Spleen (tissue), 11 donors: ENCODE measurements at regions not wholly inside any gene's neighbourhood (a gene's known extent, or its start where the extent isn't known, plus 50 kb on each side); places are given as distances from the start of the nearest gene placed in this dataset.
"Not testable (repeated sequence)": the region's sequence is repeated elsewhere in the genome, so short reads cannot be mapped to it uniquely, and the experiment has no call there.

Experiments used
- DNase-seq: peaks from one replicate; pipeline ENCODE4 v3.0.0-alpha.2; 2020
- H3K27ac ChIP-seq, 8 donors: fragments of 200-600 bp; sonication (generic) in 7 of 8; 1 replicate in 4 of 8; 2 replicates in 4 of 8; pipeline versions ENCODE4 v1.5.0 to v1.8.0; 2016 to 2021; ENCODE audit warnings: inconsistent platforms in 4 of 8, mild to moderate bottlenecking in 4 of 8, moderate library complexity in 1 of 8
- H3K27me3 ChIP-seq, 7 donors: fragments of 200-600 bp; sonication (generic) in 6 of 7; replicated peaks in 1 of 7; 1 replicate in 4 of 7; 2 replicates in 3 of 7; pipeline versions ENCODE4 v1.5.0 to v1.8.0; 2016 to 2021; ENCODE audit warnings: inconsistent platforms in 3 of 7, mild to moderate bottlenecking in 1 of 7
- H3K36me3 ChIP-seq, 6 donors: fragments of 200-600 bp; sonication (generic) in 5 of 6; 1 replicate in 4 of 6; 2 replicates in 2 of 6; pipeline versions ENCODE4 v1.5.0 to v1.8.0; 2016 to 2021; ENCODE audit warnings: inconsistent platforms in 2 of 6
- H3K4me1 ChIP-seq, 6 donors: fragments of 200-600 bp; sonication (generic) in 5 of 6; 1 replicate in 3 of 6; 2 replicates in 3 of 6; pipeline versions ENCODE4 v1.5.0 to v1.8.0; 2016 to 2021; ENCODE audit warnings: inconsistent platforms in 3 of 6
- H3K4me3 ChIP-seq, 8 donors: fragments of 200-600 bp; sonication (generic) in 7 of 8; 1 replicate in 4 of 8; 2 replicates in 4 of 8; pipeline versions ENCODE4 v1.5.0 to v1.8.0; 2016 to 2021; ENCODE audit warnings: inconsistent platforms in 4 of 8, mild to moderate bottlenecking in 4 of 8, moderate library complexity in 2 of 8
- H3K9me3 ChIP-seq, 8 donors: fragments of 200-600 bp; sonication (generic) in 7 of 8; 1 replicate in 4 of 8; 2 replicates in 4 of 8; pipeline versions ENCODE4 v1.5.0 to v1.8.0; 2016 to 2021; ENCODE audit warnings: inconsistent platforms in 4 of 8
- POLR2A ChIP-seq, 3 donors: fragments of 450-650 bp; IDR thresholded peaks; one replicate each; pipeline ENCODE4 v1.5.1; 2017; ENCODE audit warnings: antibody characterized with exemption in 3 of 3, mild to moderate bottlenecking in 1 of 3
- POLR2AphosphoS5 ChIP-seq, 3 donors: sonication (generic); formaldehyde crosslinking; IDR thresholded peaks; one replicate each; pipeline ENCODE4 v1.5.1; 2017; ENCODE audit warnings: antibody characterized with exemption in 3 of 3
- WGBS, 5 donors: extraction: QIAGEN DNeasy Blood & Tissue Kit in 3 of 5; methylation state at CpG; one replicate each; pipeline versions ENCODE4 v1.1.5 to v1.1.7; 2013 to 2018; 5-methylcytosine and 5-hydroxymethylcytosine counted together
- intact Hi-C: fragments of 100-400 bp; cut with DNase I; formaldehyde crosslinking; loops from one replicate; pipeline ENCODE4 v1.15.0; 2023; ENCODE audit warnings: low total_unique reads
- TF ChIP-seq, protein P1 (sequence below), 11 experiments: fragments of 200-600 bp in 7 of 11; fragments of 450-650 bp in 4 of 11; sonication (generic) in 4 of 11; IDR thresholded peaks in 8 of 11; conservative IDR thresholded peaks in 3 of 11; 1 replicate in 7 of 11; 2 replicates in 4 of 11; pipeline versions ENCODE4 v1.4.0 to v1.8.0; 2016 to 2021; ENCODE audit warnings: antibody characterized with exemption in 11 of 11, inconsistent platforms in 4 of 11, mild to moderate bottlenecking in 1 of 11
- donor health status: healthy with polysubstance abuse.
- donor health status: DM: no; HTN: no; CAD: no; lungs with moderate emphysema.
- donor health status: DM: no; HTN: no; CAD: no.
- donor health status: Bipolar disorder and iron deficiency.
- donor health status: healthy.
- donor health status: DM: no; HTN: no; CAD: no.
- donor health status: DM: yes; HTN: yes; CAD: no.

DNA sequence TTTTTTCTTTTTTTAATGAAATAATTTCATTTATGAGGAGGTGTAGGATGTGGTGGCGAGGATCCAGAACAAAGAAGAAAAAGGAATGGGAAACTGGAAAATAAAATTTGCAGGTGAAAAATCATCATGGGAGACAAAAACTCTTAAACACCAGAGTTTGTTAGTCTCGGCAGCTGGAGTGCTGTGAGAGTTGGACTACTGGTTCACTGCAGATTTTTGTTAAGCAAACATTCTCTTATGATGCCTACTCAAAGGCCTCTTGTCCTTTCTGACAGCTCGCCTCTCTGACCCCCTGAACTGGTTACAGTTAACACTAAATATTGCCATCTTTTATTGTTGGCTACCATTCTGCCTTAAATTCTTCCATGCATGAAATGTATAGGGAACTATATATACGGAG is 152.4 kb upstream of the DPH6 start:
- H3K36me3 ChIP-seq: no peaks in the 10 kb centered on the region
- no peak for DNase-seq
- no peak for TF ChIP-seq POLR2A (IDR thresholded peaks at IDR 0.05)
- TF ChIP-seq, protein P1, sequence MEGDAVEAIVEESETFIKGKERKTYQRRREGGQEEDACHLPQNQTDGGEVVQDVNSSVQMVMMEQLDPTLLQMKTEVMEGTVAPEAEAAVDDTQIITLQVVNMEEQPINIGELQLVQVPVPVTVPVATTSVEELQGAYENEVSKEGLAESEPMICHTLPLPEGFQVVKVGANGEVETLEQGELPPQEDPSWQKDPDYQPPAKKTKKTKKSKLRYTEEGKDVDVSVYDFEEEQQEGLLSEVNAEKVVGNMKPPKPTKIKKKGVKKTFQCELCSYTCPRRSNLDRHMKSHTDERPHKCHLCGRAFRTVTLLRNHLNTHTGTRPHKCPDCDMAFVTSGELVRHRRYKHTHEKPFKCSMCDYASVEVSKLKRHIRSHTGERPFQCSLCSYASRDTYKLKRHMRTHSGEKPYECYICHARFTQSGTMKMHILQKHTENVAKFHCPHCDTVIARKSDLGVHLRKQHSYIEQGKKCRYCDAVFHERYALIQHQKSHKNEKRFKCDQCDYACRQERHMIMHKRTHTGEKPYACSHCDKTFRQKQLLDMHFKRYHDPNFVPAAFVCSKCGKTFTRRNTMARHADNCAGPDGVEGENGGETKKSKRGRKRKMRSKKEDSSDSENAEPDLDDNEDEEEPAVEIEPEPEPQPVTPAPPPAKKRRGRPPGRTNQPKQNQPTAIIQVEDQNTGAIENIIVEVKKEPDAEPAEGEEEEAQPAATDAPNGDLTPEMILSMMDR (IDR thresholded peaks at IDR 0.05 in 8 of 11, conservative IDR thresholded peaks at IDR 0.05 in 3 of 11): no peak
- TF ChIP-seq POLR2AphosphoS5 (IDR thresholded peaks at IDR 0.05): no peak
- intact Hi-C loops: loop anchor here (10.0 kb wide), 1 partner anchor 64 kb away; no protein-coding TSS in a partner anchor
- no peak overlapping the region for H3K4me3 ChIP-seq
- H3K4me1 ChIP-seq: peaks cover 0 to 7% (median 0%) of the 10 kb centered on the region in 6 donors
- peak overlapping the region; percentile 9 to 78 (median 52) for H3K27ac ChIP-seq
- 83 to 92% (median 87%) methylated on average over 4 of the region's 4 CpGs for WGBS, 5 donors
- H3K9me3 ChIP-seq: no peaks in the 10 kb centered on the region
- no peaks in the 10 kb centered on the region for H3K27me3 ChIP-seq

DNA sequence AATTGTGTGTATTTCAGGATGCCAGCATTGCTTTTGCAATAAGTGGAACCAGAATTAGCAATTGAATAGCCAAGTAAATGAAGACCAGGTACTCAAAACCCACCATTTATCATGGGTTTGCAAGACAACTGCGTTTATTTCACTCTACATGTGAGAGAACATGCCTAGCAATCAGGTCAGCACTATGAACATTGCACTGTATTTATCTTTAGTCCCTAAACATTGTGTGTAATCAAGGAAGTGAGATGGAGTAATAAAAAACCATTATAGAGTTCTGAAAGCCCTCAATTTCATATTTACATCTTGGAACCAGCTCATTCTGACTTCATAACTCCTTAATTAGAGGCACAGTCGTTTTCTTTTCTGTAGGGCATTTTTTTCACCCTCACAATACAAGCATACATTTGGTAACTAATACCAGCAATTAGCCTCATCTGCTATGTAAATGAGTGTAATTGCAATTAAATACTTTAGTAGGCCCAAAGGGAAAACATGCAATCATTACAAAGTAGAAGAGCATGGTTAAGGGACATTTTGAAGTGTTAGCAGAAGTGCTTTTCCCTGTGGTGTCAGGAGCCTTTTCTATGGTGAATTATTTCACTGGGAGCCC is 153.1 kb upstream of the DPH6 start:
- Histone ChIP-seq H3K4me3 (no peak overlapping the region), H3K4me1 (peaks cover 0 to 7% (median 1%) of the 10 kb centered on the region in 6 donors), H3K27me3 (no peaks in the 10 kb centered on the region), H3K9me3 (no peaks in the 10 kb centered on the region), H3K36me3 (no peaks in the 10 kb centered on the region), H3K27ac (peak overlapping the region in 4 of 8 donors; percentile 54 to 78 (median 74))
- TF ChIP-seq, protein P1 (IDR thresholded peaks at IDR 0.05 in 8 of 11, conservative IDR thresholded peaks at IDR 0.05 in 3 of 11): no peak
- TF ChIP-seq POLR2A (IDR thresholded peaks at IDR 0.05) (no peak), POLR2AphosphoS5 (IDR thresholded peaks at IDR 0.05) (no peak)
- intact Hi-C loops: loop anchor here (10.0 kb wide), 1 partner anchor 64 kb away; no protein-coding TSS in a partner anchor
- WGBS, 5 donors: 67 to 76% (median 71%) methylated on average over 2 of the region's 2 CpGs
- DNase-seq: no peak

DNA sequence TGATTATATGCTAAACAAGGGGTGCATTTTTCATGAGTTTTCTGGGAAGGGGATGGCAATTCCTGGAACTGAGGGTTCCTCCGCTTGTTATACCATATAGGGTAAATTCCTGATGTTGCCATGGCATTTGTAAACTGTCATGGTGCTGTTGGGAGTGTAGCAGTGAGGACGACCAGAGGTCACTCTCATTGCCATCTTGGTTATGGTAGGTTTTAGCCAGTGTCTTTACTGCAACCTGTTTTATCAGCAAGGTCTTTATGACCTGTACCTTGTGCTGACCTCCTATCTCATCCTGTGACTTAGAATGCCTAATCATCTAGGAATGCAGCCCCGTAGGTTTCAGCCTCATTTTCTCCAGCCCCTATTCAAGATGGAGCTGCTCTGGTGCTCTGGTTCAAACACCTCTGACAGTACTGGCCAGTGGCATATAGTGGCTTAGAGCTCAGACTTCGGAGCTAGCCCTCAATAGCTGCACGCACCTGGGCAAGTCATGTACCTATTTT is 154.2 kb upstream of the DPH6 start:
- H3K36me3 ChIP-seq, H3K9me3 ChIP-seq, H3K27me3 ChIP-seq, intact Hi-C loops, H3K4me3 ChIP-seq, H3K27ac ChIP-seq, DNase-seq: not testable (repeated sequence)
- 70 to 84% (median 78%) methylated on average over 5 of the region's 5 CpGs for WGBS, 5 donors
- H3K4me1 ChIP-seq: peaks cover 0 to 11% (median 3%) of the 10 kb centered on the region in 6 donors

DNA sequence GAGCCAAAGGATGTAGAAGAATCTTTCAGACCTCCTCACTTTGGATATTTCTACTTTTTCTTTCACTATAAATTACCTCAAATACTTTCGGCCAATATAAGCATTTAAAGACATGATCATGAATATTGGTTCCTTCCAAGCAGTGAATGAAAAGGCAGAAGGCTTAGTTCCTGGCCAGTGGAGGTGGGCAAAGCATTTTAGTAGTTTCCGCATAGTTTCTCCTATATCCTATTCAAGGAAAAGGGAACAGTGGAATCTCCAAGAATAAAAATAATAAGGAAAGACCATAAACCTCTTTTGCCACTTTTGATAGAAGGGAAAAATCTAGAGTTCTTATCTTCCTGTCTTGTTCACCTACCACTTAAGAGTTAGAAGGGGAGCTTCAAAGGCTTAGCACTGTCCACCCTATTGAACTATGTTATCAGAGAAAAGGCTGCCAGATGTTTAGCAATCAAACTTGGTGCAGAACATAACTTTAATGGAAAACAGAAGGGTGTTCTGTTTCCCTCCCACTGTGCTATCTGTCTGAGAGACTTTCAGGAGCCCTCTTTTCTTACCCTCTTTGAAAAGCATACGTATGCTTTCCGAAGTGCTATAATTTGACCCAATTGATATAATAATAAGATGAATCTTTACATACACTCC is 155.6 kb upstream of the DPH6 start:
- no peaks in the 10 kb centered on the region for H3K27me3 ChIP-seq
- intact Hi-C loops: no loop called here
- H3K27ac ChIP-seq: no peak overlapping the region
- TF ChIP-seq POLR2AphosphoS5 (IDR thresholded peaks at IDR 0.05) (no peak), POLR2A (IDR thresholded peaks at IDR 0.05) (no peak)
- TF ChIP-seq, protein P1 (IDR thresholded peaks at IDR 0.05 in 8 of 11, conservative IDR thresholded peaks at IDR 0.05 in 3 of 11): no peak
- H3K4me1 ChIP-seq: peaks cover 0 to 25% (median 8%) of the 10 kb centered on the region in 6 donors
- H3K9me3 ChIP-seq: no peaks in the 10 kb centered on the region
- DNase-seq: no peak
- WGBS, 5 donors: 89 to 98% (median 97%) methylated on average over 4 of the region's 4 CpGs
- no peaks in the 10 kb centered on the region for H3K36me3 ChIP-seq
- H3K4me3 ChIP-seq: no peak overlapping the region
